Vagina (tissue), 2 donors: ENCODE measurements at regions not wholly inside any gene's neighbourhood (a gene's known extent, or its start where the extent isn't known, plus 50 kb on each side); places are given as distances from the start of the nearest gene placed in this dataset.

Experiments used
- POLR2A ChIP-seq, 2 donors: fragments of 450-650 bp; IDR thresholded peaks; one replicate each; pipeline ENCODE4 v1.6.1; 2017; ENCODE audit warnings: antibody characterized with exemption in 2 of 2, mild to moderate bottlenecking in 2 of 2, moderate library complexity in 2 of 2
- TF ChIP-seq, protein P1 (sequence below), 3 experiments: fragments of 450-650 bp in 2 of 3; fragments of 200-600 bp in 1 of 3; sonication (generic) in 1 of 3; IDR thresholded peaks; one replicate each; pipeline ENCODE4 v1.5.1; 2017 to 2019; ENCODE audit warnings: antibody characterized with exemption in 3 of 3, mild to moderate bottlenecking in 2 of 3, moderate library complexity in 2 of 3

DNA sequence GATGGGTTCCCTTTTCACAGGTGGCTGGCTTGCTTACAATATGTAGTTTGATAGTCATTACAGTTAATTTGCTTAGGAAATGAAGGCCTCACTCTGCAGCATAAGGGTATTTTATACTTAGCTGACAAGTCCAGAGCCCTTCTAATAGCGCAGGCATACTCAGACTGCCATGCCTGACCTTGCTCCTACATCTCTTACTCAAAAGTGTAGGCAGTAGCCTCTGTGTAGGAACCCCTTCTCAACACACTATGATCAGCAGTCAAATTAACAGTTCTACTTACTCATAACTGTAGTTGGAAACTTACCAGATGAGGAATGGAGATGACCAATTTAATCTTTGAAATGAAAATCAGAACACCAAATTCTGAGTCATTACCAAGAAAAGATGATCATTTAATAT is 373.5 kb downstream of the TBC1D32 start:
- TF ChIP-seq, protein P1, sequence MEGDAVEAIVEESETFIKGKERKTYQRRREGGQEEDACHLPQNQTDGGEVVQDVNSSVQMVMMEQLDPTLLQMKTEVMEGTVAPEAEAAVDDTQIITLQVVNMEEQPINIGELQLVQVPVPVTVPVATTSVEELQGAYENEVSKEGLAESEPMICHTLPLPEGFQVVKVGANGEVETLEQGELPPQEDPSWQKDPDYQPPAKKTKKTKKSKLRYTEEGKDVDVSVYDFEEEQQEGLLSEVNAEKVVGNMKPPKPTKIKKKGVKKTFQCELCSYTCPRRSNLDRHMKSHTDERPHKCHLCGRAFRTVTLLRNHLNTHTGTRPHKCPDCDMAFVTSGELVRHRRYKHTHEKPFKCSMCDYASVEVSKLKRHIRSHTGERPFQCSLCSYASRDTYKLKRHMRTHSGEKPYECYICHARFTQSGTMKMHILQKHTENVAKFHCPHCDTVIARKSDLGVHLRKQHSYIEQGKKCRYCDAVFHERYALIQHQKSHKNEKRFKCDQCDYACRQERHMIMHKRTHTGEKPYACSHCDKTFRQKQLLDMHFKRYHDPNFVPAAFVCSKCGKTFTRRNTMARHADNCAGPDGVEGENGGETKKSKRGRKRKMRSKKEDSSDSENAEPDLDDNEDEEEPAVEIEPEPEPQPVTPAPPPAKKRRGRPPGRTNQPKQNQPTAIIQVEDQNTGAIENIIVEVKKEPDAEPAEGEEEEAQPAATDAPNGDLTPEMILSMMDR (IDR thresholded peaks at IDR 0.05): no peak
- no peak for TF ChIP-seq POLR2A (IDR thresholded peaks at IDR 0.05)
